A673 (cell line): ENCODE measurements at regions not wholly inside any gene's neighbourhood (a gene's known extent, or its start where the extent isn't known, plus 50 kb on each side); places are given as distances from the start of the nearest gene placed in this dataset.

Experiments
- BruUV-seq: library from RNA; stranded (reverse); fragments of 400-500 nt; replicated peaks from 2 replicates; lab custom pipeline; 2021; lab: Mats Ljungman, UMichigan
- CTCF ChIA-PET: fragments of 300-600 bp; sonication (Branson Sonifier 250); formaldehyde crosslinking; loops from one replicate; lab custom pipeline; 2022; ENCODE audit warnings: antibody characterized with exemption; lab: Charles Lee
- POLR2A ChIA-PET: fragments of 300-600 bp; sonication (Branson Sonifier 250); formaldehyde crosslinking; loops from one replicate; lab custom pipeline; 2022; ENCODE audit warnings: antibody characterized with exemption; ENCODE audit not compliant: low non-redundant PET; lab: Charles Lee
- DNase-seq: peaks from one replicate; pipeline ENCODE4 v3.0.0-alpha.2; 2015; ENCODE audit warnings: low spot score
- H3K27ac ChIP-seq: fragments of 200-600 bp; sonication (generic); 2 replicates; pipeline ENCODE4 v1.5.1; 2016; ENCODE audit warnings: mixed run types, low read depth, mild to moderate bottlenecking, mixed read lengths, antibody characterized with exemption, low read length; ENCODE audit not compliant: poor library complexity, severe bottlenecking
- H3K27me3 ChIP-seq: fragments of 200-600 bp; sonication (generic); replicated peaks from 2 replicates; pipeline ENCODE4 v1.6.1; 2017; ENCODE audit warnings: mixed run types, low read depth, mild to moderate bottlenecking, mixed read lengths, antibody characterized with exemption, low read length; ENCODE audit not compliant: insufficient read depth, poor library complexity
- H3K36me3 ChIP-seq: fragments of 200-600 bp; sonication (generic); 2 replicates; pipeline ENCODE4 v1.6.1; 2016; ENCODE audit warnings: mixed run types, mild to moderate bottlenecking, mixed read lengths, antibody characterized with exemption, low read length; ENCODE audit not compliant: insufficient read depth, poor library complexity, severe bottlenecking
- H3K4me1 ChIP-seq: fragments of 200-600 bp; sonication (generic); 2 replicates; pipeline ENCODE4 v1.6.1; 2017; ENCODE audit warnings: mixed run types, mild to moderate bottlenecking, mixed read lengths, antibody characterized with exemption, low read length; ENCODE audit not compliant: insufficient read depth, poor library complexity, severe bottlenecking
- H3K4me3 ChIP-seq: fragments of 200-600 bp; sonication (generic); 2 replicates; pipeline ENCODE4 v1.5.1; 2016; ENCODE audit warnings: low read depth, mixed run types, mild to moderate bottlenecking, mixed read lengths, low read length; ENCODE audit not compliant: poor library complexity, severe bottlenecking
- H3K9me3 ChIP-seq: fragments of 200-600 bp; sonication (generic); 2 replicates; pipeline ENCODE4 v1.6.1; 2016; ENCODE audit warnings: mixed run types, low read depth, mild to moderate bottlenecking, mixed read lengths, antibody characterized with exemption, low read length; ENCODE audit not compliant: poor library complexity, severe bottlenecking
- CTCF ChIP-seq: fragments of 300-800, 200-600 bp; sonication (generic); conservative IDR thresholded peaks from 2 replicates; pipeline ENCODE4 v1.5.1; 2017; ENCODE audit warnings: low read depth, mild to moderate bottlenecking, antibody characterized with exemption, low read length, moderate library complexity, mixed read lengths
- EZH2 ChIP-seq: fragments of 200-600 bp; sonication (generic); IDR thresholded peaks from 2 replicates; pipeline ENCODE4 v1.6.1; 2017; ENCODE audit warnings: borderline replicate concordance, low read depth, mild to moderate bottlenecking, mixed read lengths, antibody characterized with exemption, low read length; ENCODE audit not compliant: poor library complexity, severe bottlenecking
- intact Hi-C: fragments of 100-400 bp; cut with micrococcal nuclease; formaldehyde crosslinking; loops from one replicate; pipeline ENCODE4 v1.10.0; 2022; ENCODE audit not compliant: unreplicated experiment

DNA sequence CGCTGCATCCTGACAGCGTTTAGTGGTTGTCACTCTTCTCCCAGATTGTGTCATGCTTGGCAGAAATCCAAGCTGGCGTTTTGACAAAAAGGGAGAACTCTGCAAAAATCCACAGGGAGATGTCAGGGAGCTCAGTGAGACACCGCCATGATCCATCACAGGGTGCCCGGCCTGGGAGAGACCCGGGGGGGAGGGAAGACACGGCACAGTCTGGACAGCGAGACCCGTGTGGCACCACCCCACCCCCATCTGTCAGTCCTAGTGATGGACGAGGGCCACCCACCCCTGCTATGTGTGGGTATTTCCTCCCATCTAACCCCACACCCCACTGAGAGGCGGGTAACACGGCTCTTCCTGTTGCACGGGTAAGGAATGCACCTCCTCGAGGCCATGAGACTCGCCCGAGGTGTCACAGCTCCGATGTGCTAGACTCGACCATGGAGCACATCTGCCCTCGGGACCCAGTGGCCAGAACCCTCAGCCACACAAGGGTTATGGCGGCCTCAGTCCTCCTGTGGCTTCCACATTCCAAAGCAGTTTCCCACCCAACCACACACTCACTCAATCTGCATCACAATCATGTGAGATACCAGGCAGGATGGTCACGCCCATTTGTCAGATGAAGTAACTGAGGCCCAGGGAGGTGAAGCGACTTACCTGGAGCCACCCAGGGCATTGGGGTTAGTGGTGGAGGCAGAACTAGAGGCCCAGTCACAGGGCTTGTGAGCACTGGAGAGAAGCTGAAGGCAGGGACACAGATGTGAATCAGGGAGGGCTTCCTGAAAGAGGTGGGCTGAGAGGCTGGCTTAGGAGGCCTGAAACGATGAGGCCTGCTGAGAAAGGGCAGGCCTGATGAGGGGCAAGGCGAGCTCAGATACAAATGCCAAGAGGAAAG, 688.5 kb downstream of the MATN1 start:
- Histone ChIP-seq H3K4me1 (no peaks in the 10 kb centered on the region), H3K36me3 (no peaks in the 10 kb centered on the region), H3K9me3 (peaks cover 4% of the 10 kb centered on the region), H3K27ac (no peak overlapping the region), H3K27me3 (no peaks in the 10 kb centered on the region), H3K4me3 (no peak overlapping the region)
- ChIA-PET POLR2A (no interaction called here), CTCF (no interaction called here)
- DNase-seq: peak; percentile 84
- TF ChIP-seq CTCF (no peak), EZH2 (no peak)
- intact Hi-C loops: no loop called here
- no TSS peak for BruUV-seq

- no peaks in the 10 kb centered on the region for H3K4me1 ChIP-seq
- ChIA-PET CTCF (no interaction called here), POLR2A (no interaction called here)
- BruUV-seq: no TSS peak
- DNase-seq: no peak
- intact Hi-C loops: no loop called here
- no peaks in the 10 kb centered on the region for H3K27me3 ChIP-seq
- H3K4me3 ChIP-seq: no peak overlapping the region
- H3K36me3 ChIP-seq: no peaks in the 10 kb centered on the region
- H3K27ac ChIP-seq: no peak overlapping the region
- TF ChIP-seq EZH2 (no peak), CTCF (no peak)
- H3K9me3 ChIP-seq: peaks cover 4% of the 10 kb centered on the region
Measured at GRCh38 chr1:30034105-30034626, 689.2 kb downstream of the MATN1 start.

DNA sequence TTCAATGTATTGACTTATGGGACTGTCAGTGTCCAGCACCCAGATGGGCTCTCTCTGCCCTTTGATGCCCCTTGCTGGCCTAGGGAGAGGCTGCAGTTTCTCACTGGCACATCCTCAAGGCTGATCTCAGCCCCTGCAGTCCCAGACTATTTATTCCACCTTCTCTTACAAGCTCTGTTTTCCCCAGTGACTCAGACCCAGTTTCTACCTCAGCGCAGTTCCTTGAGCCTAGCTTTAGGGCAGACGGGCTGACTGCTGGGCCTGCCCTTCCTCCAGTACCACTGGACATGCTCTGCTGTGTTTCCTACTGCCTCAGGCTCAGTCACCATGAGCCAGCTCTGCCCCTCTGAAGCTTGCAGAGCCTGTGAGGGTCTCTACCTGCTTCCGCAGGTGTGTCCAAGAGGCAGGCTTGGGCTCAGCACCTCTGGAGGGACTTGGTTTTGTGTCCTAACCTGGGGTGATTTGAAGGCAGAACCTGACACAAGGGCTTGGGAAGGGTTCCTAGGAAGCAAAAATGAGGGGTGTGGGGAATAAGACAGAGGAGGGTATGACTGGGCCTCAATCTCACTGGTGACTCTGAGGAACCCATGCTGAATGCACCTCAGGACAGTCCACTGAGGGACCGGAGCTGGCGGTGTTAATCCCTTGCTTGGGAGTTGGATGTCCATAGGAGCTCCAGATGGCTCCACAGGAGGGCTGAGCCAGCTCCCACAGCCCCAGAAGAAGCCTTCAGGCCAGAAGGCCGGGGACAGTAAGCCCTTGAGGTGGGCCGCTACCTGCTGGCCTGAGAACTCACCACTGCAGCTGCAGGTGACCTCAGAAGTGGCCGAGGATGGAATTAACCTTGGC, 689.9 kb downstream of the MATN1 start:
- ChIA-PET CTCF (no interaction called here), POLR2A (no interaction called here)
- TF ChIP-seq CTCF (no peak), EZH2 (no peak)
- BruUV-seq: no TSS peak
- Histone ChIP-seq H3K4me3 (no peak overlapping the region), H3K27ac (no peak overlapping the region), H3K4me1 (no peaks in the 10 kb centered on the region), H3K27me3 (no peaks in the 10 kb centered on the region), H3K9me3 (peaks cover 4% of the 10 kb centered on the region), H3K36me3 (no peaks in the 10 kb centered on the region)
- DNase-seq: no peak
- intact Hi-C loops: no loop called here
